Stimulated activated CD8-positive, alpha-beta memory T cell treated with anti-CD3 and anti-CD28 coated beads, Interleukin-2, amount 100 ng/mL, for 1 hour (primary cell): ENCODE measurements at regions not wholly inside any gene's neighbourhood (a gene's known extent, or its start where the extent isn't known, plus 50 kb on each side); places are given as distances from the start of the nearest gene placed in this dataset.

Experiments used
- DNase-seq, 2 donors: peaks; one replicate each; pipeline ENCODE4 v3.0.0-alpha.2; 2020; ENCODE audit warnings: low read depth in 2 of 2

- DNase-seq: no peak
These were observed 82.0 kb downstream of the MICALL2 start for GRCh38 chr7:1377111-1377909.

GRCh38 chr7:1378610-1379601, 80.4 kb downstream of the MICALL2 start:
- no peak for DNase-seq

GRCh38 chr7:1380231-1380815, 78.9 kb downstream of the MICALL2 start:
- DNase-seq: no peak

- no peak for DNase-seq
These were observed 78.3 kb downstream of the MICALL2 start for GRCh38 chr7:1380821-1381580.

- DNase-seq: no peak
These were observed 76.5 kb downstream of the MICALL2 start for GRCh38 chr7:1382553-1383397.

GRCh38 chr7:1383398-1384112, 75.7 kb downstream of the MICALL2 start:
- no peak for DNase-seq

- DNase-seq: no peak
These were observed 75.2 kb downstream of the MICALL2 start for GRCh38 chr7:1384113-1384415.
